Panc1 (cell line): ENCODE measurements at regions not wholly inside any gene's neighbourhood (a gene's known extent, or its start where the extent isn't known, plus 50 kb on each side); places are given as distances from the start of the nearest gene placed in this dataset.

Source experiments
- POLR2AphosphoS5 ChIP-seq: IDR thresholded peaks from 2 replicates; pipeline ENCODE4 v1.6.1; 2012; ENCODE audit warnings: mild to moderate bottlenecking, low read depth, low read length, moderate library complexity
- SIN3A ChIP-seq: IDR thresholded peaks from 2 replicates; pipeline ENCODE4 v1.6.1; 2012; ENCODE audit warnings: low read depth, mild to moderate bottlenecking, low read length, moderate library complexity, borderline replicate concordance; ENCODE audit not compliant: insufficient read depth
- TCF7L2 ChIP-seq: IDR thresholded peaks from 2 replicates; pipeline ENCODE4 v1.6.1; 2011; ENCODE audit warnings: mild to moderate bottlenecking, low read depth, low read length, inconsistent platforms
- TF ChIP-seq, protein P1 (sequence below): fragments of 450-650 bp; IDR thresholded peaks from 2 replicates; pipeline ENCODE4 v1.5.1; 2017; ENCODE audit warnings: mild to moderate bottlenecking
- TF ChIP-seq, protein P2 (sequence below), 2 experiments: IDR thresholded peaks; 2 replicates each; pipeline ENCODE4 v1.6.1; 2011 to 2012; ENCODE audit warnings: low read depth in 2 of 2, control low read depth in 1 of 2, low read length in 1 of 2, mild to moderate bottlenecking in 1 of 2, moderate library complexity in 1 of 2; ENCODE audit not compliant: insufficient read depth in 1 of 2

DNA sequence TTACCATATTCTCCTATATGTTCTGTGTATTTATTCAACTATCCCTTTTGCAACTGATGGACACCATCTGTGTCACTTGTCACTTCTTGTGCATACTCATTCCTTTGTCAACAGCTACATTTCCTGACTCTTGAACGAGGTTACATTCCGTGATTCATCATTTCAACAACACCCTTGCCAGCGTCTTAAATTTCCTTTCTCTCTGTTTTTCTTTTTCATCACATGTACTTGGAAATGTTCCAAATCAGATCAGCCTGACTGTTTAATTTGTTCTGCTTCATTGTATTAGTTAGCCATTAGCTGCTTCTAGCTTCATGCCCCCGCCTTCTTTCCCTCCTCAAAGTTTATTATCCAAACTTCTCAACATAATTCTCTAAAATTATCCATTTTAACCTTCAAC is 173.0 kb downstream of the ADGRL4 start:
- TF ChIP-seq POLR2AphosphoS5 (no peak), TCF7L2 (no peak), SIN3A (no peak)
- TF ChIP-seq, protein P1, sequence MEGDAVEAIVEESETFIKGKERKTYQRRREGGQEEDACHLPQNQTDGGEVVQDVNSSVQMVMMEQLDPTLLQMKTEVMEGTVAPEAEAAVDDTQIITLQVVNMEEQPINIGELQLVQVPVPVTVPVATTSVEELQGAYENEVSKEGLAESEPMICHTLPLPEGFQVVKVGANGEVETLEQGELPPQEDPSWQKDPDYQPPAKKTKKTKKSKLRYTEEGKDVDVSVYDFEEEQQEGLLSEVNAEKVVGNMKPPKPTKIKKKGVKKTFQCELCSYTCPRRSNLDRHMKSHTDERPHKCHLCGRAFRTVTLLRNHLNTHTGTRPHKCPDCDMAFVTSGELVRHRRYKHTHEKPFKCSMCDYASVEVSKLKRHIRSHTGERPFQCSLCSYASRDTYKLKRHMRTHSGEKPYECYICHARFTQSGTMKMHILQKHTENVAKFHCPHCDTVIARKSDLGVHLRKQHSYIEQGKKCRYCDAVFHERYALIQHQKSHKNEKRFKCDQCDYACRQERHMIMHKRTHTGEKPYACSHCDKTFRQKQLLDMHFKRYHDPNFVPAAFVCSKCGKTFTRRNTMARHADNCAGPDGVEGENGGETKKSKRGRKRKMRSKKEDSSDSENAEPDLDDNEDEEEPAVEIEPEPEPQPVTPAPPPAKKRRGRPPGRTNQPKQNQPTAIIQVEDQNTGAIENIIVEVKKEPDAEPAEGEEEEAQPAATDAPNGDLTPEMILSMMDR, result no peak
- TF ChIP-seq, protein P2, sequence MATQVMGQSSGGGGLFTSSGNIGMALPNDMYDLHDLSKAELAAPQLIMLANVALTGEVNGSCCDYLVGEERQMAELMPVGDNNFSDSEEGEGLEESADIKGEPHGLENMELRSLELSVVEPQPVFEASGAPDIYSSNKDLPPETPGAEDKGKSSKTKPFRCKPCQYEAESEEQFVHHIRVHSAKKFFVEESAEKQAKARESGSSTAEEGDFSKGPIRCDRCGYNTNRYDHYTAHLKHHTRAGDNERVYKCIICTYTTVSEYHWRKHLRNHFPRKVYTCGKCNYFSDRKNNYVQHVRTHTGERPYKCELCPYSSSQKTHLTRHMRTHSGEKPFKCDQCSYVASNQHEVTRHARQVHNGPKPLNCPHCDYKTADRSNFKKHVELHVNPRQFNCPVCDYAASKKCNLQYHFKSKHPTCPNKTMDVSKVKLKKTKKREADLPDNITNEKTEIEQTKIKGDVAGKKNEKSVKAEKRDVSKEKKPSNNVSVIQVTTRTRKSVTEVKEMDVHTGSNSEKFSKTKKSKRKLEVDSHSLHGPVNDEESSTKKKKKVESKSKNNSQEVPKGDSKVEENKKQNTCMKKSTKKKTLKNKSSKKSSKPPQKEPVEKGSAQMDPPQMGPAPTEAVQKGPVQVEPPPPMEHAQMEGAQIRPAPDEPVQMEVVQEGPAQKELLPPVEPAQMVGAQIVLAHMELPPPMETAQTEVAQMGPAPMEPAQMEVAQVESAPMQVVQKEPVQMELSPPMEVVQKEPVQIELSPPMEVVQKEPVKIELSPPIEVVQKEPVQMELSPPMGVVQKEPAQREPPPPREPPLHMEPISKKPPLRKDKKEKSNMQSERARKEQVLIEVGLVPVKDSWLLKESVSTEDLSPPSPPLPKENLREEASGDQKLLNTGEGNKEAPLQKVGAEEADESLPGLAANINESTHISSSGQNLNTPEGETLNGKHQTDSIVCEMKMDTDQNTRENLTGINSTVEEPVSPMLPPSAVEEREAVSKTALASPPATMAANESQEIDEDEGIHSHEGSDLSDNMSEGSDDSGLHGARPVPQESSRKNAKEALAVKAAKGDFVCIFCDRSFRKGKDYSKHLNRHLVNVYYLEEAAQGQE (IDR thresholded peaks at IDR 0.05; ENCODE audit: insufficient read depth in 1 of 2, low read depth in 2 of 2, low read length in 1 of 2), result no peak
